Calu3 (cell line): ENCODE measurements at regions not wholly inside any gene's neighbourhood (a gene's known extent, or its start where the extent isn't known, plus 50 kb on each side); places are given as distances from the start of the nearest gene placed in this dataset.

Experiments
- BruUV-seq: library from RNA; stranded (reverse); fragments of 400-500 nt; replicated peaks from 2 replicates; lab custom pipeline; 2021; lab: Mats Ljungman, UMichigan
- CTCF ChIA-PET: fragments of 300-600 bp; sonication (Branson Sonifier 250); formaldehyde crosslinking; loops from one replicate; lab custom pipeline; 2022; ENCODE audit warnings: antibody characterized with exemption; lab: Charles Lee
- DNase-seq: peaks from one replicate; pipeline ENCODE4 v3.0.0; 2022
- H3K27ac Mint-ChIP-seq: one replicate; pipeline ENCODE4 v1.8.0; 2022; ENCODE audit warnings: mixed read lengths; ENCODE audit not compliant: unreplicated experiment
- H3K27me3 Mint-ChIP-seq: one replicate; pipeline ENCODE4 v1.8.0; 2022; ENCODE audit warnings: mixed read lengths; ENCODE audit not compliant: unreplicated experiment
- H3K36me3 Mint-ChIP-seq: one replicate; pipeline ENCODE4 v1.8.0; 2022; ENCODE audit warnings: mild to moderate bottlenecking, moderate library complexity, mixed read lengths; ENCODE audit not compliant: insufficient read depth, unreplicated experiment
- H3K4me1 Mint-ChIP-seq: one replicate; pipeline ENCODE4 v1.8.0; 2022; ENCODE audit warnings: mild to moderate bottlenecking, low read depth, mixed read lengths; ENCODE audit not compliant: unreplicated experiment
- H3K4me3 Mint-ChIP-seq: one replicate; pipeline ENCODE4 v1.8.0; 2022; ENCODE audit warnings: mild to moderate bottlenecking, low read depth, moderate library complexity, mixed read lengths; ENCODE audit not compliant: unreplicated experiment
- H3K9me3 Mint-ChIP-seq: one replicate; pipeline ENCODE4 v1.8.0; 2022; ENCODE audit warnings: low read depth, mixed read lengths; ENCODE audit not compliant: unreplicated experiment
- CTCF ChIP-seq: fragments of 200-600 bp; IDR thresholded peaks from one replicate; pipeline ENCODE4 v1.8.0; 2022; ENCODE audit warnings: antibody characterized with exemption; ENCODE audit not compliant: unreplicated experiment
- intact Hi-C: fragments of 100-400 bp; cut with micrococcal nuclease; formaldehyde crosslinking; loops from one replicate; pipeline ENCODE4 v1.10.0; 2022; ENCODE audit not compliant: unreplicated experiment

GRCh38 chr7:42729053-42729765, 182.7 kb downstream of the C7orf25 start:
- intact Hi-C loops = no loop called here
- no peaks in the 10 kb centered on the region for H3K36me3 Mint-ChIP-seq
- H3K4me3 Mint-ChIP-seq = no peak overlapping the region
- TF ChIP-seq CTCF = no peak
- H3K4me1 Mint-ChIP-seq = no peaks in the 10 kb centered on the region
- H3K27me3 Mint-ChIP-seq = no peaks in the 10 kb centered on the region
- no peak for DNase-seq
- CTCF ChIA-PET = no interaction called here
- peaks cover 9% of the 10 kb centered on the region for H3K9me3 Mint-ChIP-seq
- no TSS peak for BruUV-seq
- no peak overlapping the region for H3K27ac Mint-ChIP-seq

GRCh38 chr7:42727451-42727850, 184.4 kb downstream of the C7orf25 start:
- CTCF ChIA-PET = no interaction called here
- intact Hi-C loops = no loop called here
- H3K36me3 Mint-ChIP-seq = no peaks in the 10 kb centered on the region
- H3K9me3 Mint-ChIP-seq = peaks cover 6% of the 10 kb centered on the region
- no peak overlapping the region for H3K27ac Mint-ChIP-seq
- no TSS peak for BruUV-seq
- DNase-seq = no peak
- H3K27me3 Mint-ChIP-seq = no peaks in the 10 kb centered on the region
- H3K4me1 Mint-ChIP-seq = no peaks in the 10 kb centered on the region
- TF ChIP-seq CTCF = no peak
- H3K4me3 Mint-ChIP-seq = no peak overlapping the region

- Mint-ChIP-seq H3K27me3 (no peaks in the 10 kb centered on the region), H3K4me1 (no peaks in the 10 kb centered on the region), H3K36me3 (no peaks in the 10 kb centered on the region), H3K4me3 (no peak overlapping the region), H3K9me3 (peaks cover 6% of the 10 kb centered on the region), H3K27ac (no peak overlapping the region)
- intact Hi-C loops = no loop called here
- no peak for TF ChIP-seq CTCF
- DNase-seq = no peak
- no TSS peak for BruUV-seq
- CTCF ChIA-PET = no interaction called here
Measured at GRCh38 chr7:42726066-42726785, 185.6 kb downstream of the C7orf25 start.

GRCh38 chr7:42722716-42723115, 189.2 kb downstream of the C7orf25 start:
- Mint-ChIP-seq H3K4me1 (no peaks in the 10 kb centered on the region), H3K27ac (no peak overlapping the region), H3K9me3 (peaks cover 17% of the 10 kb centered on the region), H3K27me3 (no peaks in the 10 kb centered on the region), H3K4me3 (no peak overlapping the region), H3K36me3 (no peaks in the 10 kb centered on the region)
- no TSS peak for BruUV-seq
- no peak for TF ChIP-seq CTCF
- no peak for DNase-seq
- intact Hi-C loops = no loop called here
- CTCF ChIA-PET = no interaction called here
